GM18520 (cell line): ENCODE measurements at regions not wholly inside any gene's neighbourhood (a gene's known extent, or its start where the extent isn't known, plus 50 kb on each side); places are given as distances from the start of the nearest gene placed in this dataset.

Source experiments
- ATAC-seq: cut with Tn5 transposase; IDR thresholded peaks from one replicate; pipeline ENCODE4 v1.9.1; 2021; ENCODE audit not compliant: unreplicated experiment

GRCh38 chr3:117534138-117534537 is 824.6 kb downstream of the TUSC7 start:
- ATAC-seq: no peak

- no peak for ATAC-seq
Measured at GRCh38 chr3:117536006-117536405, 826.4 kb downstream of the TUSC7 start.

GRCh38 chr3:117537949-117538348 is 828.4 kb downstream of the TUSC7 start:
- ATAC-seq: no peak

GRCh38 chr3:117539729-117540128 is 830.1 kb downstream of the TUSC7 start:
- ATAC-seq: no peak

GRCh38 chr3:117540597-117540996 is 831.0 kb downstream of the TUSC7 start:
- no peak for ATAC-seq

GRCh38 chr3:117541721-117542120 is 832.1 kb downstream of the TUSC7 start:
- ATAC-seq: no peak

GRCh38 chr3:117543521-117543920 is 833.9 kb downstream of the TUSC7 start:
- no peak for ATAC-seq

GRCh38 chr3:117545484-117545883 is 835.9 kb downstream of the TUSC7 start:
- ATAC-seq: no peak

- ATAC-seq: no peak
Measured at GRCh38 chr3:117547956-117548550, 838.5 kb downstream of the TUSC7 start.

- ATAC-seq: no peak
Measured at GRCh38 chr3:117548600-117548999, 839.0 kb downstream of the TUSC7 start.

- no peak for ATAC-seq
Measured at GRCh38 chr3:117549716-117550115, 840.1 kb downstream of the TUSC7 start.

GRCh38 chr3:117550766-117551165 is 841.2 kb downstream of the TUSC7 start:
- no peak for ATAC-seq

GRCh38 chr3:117553461-117553860 is 843.9 kb downstream of the TUSC7 start:
- ATAC-seq: peak; percentile 98

- ATAC-seq: no peak
Measured at GRCh38 chr3:117556646-117557407, 847.2 kb downstream of the TUSC7 start.

GRCh38 chr3:117557464-117558090 is 848.0 kb downstream of the TUSC7 start:
- ATAC-seq: no peak

GRCh38 chr3:117558681-117559080 is 849.1 kb downstream of the TUSC7 start:
- no peak for ATAC-seq

GRCh38 chr3:117562000-117562399 is 852.4 kb downstream of the TUSC7 start:
- ATAC-seq: no peak

GRCh38 chr3:117563063-117563462 is 853.5 kb downstream of the TUSC7 start:
- no peak for ATAC-seq

GRCh38 chr3:117565777-117566176 is 856.2 kb downstream of the TUSC7 start:
- no peak for ATAC-seq

- no peak for ATAC-seq
Measured at GRCh38 chr3:117566926-117567325, 857.3 kb downstream of the TUSC7 start.

- no peak for ATAC-seq
Measured at GRCh38 chr3:117567382-117567781, 857.8 kb downstream of the TUSC7 start.

GRCh38 chr3:117567906-117568305 is 858.3 kb downstream of the TUSC7 start:
- ATAC-seq: no peak
